Activated CD8-positive, alpha-beta T cell treated with anti-CD3 and anti-CD28 coated beads for 36 hours (primary cell): ENCODE measurements at regions not wholly inside any gene's neighbourhood (a gene's known extent, or its start where the extent isn't known, plus 50 kb on each side); places are given as distances from the start of the nearest gene placed in this dataset.

ENCODE experiments used
- ATAC-seq: fragments of 200-7000 bp; cut with Tn5 transposase; one replicate; pipeline ENCODE4 v1.10.0; 2021; ENCODE audit warnings: mild to moderate bottlenecking, moderate library complexity
- CTCF ChIA-PET: fragments of 350-600 bp; sonication (Branson Sonifier 250); formaldehyde crosslinking; loops from one replicate; lab custom pipeline; 2021; ENCODE audit warnings: antibody characterized with exemption; lab: Charles Lee
- POLR2A ChIA-PET: fragments of 350-600 bp; sonication (Branson Sonifier 250); formaldehyde crosslinking; loops from one replicate; lab custom pipeline; 2021; ENCODE audit warnings: antibody characterized with exemption; lab: Charles Lee
- DNase-seq: peaks from one replicate; pipeline ENCODE4 v3.0.0-alpha.2; 2020
- H3K27ac Mint-ChIP-seq: one replicate; pipeline ENCODE4 v1.8.0; 2021; ENCODE audit warnings: mild to moderate bottlenecking, mixed read lengths
- H3K27me3 Mint-ChIP-seq: one replicate; pipeline ENCODE4 v1.8.0; 2021; ENCODE audit warnings: mixed read lengths
- H3K36me3 Mint-ChIP-seq: one replicate; pipeline ENCODE4 v1.8.0; 2021; ENCODE audit warnings: low read depth, mixed read lengths
- H3K4me1 Mint-ChIP-seq: one replicate; pipeline ENCODE4 v1.8.0; 2021; ENCODE audit warnings: low read depth, mixed read lengths
- H3K4me3 Mint-ChIP-seq: one replicate; pipeline ENCODE4 v1.8.0; 2021; ENCODE audit warnings: mild to moderate bottlenecking, moderate library complexity, mixed read lengths
- H3K9me3 Mint-ChIP-seq: one replicate; pipeline ENCODE4 v1.8.0; 2021; ENCODE audit warnings: mixed read lengths
- intact Hi-C: fragments of 100-400 bp; cut with micrococcal nuclease; formaldehyde crosslinking; loops from one replicate; pipeline ENCODE4 v1.10.0; 2022
- TF ChIP-seq, protein P1 (sequence below): fragments of 200-600 bp; IDR thresholded peaks from one replicate; pipeline ENCODE4 v1.8.0; 2022; ENCODE audit warnings: antibody characterized with exemption, mild to moderate bottlenecking

- Mint-ChIP-seq H3K4me1 (no peaks in the 10 kb centered on the region), H3K27me3 (no peaks in the 10 kb centered on the region), H3K4me3 (no peak overlapping the region), H3K27ac (no peak overlapping the region), H3K9me3 (peaks cover 5% of the 10 kb centered on the region), H3K36me3 (no peaks in the 10 kb centered on the region)
- intact Hi-C loops: no loop called here
- DNase-seq (no peak), ATAC-seq (no peak)
- POLR2A ChIA-PET: no interaction called here
- CTCF ChIA-PET: no interaction called here
- TF ChIP-seq, protein P1, sequence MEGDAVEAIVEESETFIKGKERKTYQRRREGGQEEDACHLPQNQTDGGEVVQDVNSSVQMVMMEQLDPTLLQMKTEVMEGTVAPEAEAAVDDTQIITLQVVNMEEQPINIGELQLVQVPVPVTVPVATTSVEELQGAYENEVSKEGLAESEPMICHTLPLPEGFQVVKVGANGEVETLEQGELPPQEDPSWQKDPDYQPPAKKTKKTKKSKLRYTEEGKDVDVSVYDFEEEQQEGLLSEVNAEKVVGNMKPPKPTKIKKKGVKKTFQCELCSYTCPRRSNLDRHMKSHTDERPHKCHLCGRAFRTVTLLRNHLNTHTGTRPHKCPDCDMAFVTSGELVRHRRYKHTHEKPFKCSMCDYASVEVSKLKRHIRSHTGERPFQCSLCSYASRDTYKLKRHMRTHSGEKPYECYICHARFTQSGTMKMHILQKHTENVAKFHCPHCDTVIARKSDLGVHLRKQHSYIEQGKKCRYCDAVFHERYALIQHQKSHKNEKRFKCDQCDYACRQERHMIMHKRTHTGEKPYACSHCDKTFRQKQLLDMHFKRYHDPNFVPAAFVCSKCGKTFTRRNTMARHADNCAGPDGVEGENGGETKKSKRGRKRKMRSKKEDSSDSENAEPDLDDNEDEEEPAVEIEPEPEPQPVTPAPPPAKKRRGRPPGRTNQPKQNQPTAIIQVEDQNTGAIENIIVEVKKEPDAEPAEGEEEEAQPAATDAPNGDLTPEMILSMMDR: no peak
Observed at GRCh38 chr14:104442107-104442551, 137.4 kb upstream of the C14orf180 start.

- Mint-ChIP-seq H3K9me3 (peaks cover 5% of the 10 kb centered on the region), H3K27ac (no peak overlapping the region), H3K27me3 (peaks cover 4% of the 10 kb centered on the region), H3K4me3 (no peak overlapping the region), H3K36me3 (no peaks in the 10 kb centered on the region), H3K4me1 (no peaks in the 10 kb centered on the region)
- ChIA-PET POLR2A (no interaction called here), CTCF (no interaction called here)
- no peak for DNase-seq
- intact Hi-C loops: no loop called here
- ATAC-seq: no peak
- TF ChIP-seq, protein P1: no peak
Observed at GRCh38 chr14:104442631-104443390, 136.8 kb upstream of the C14orf180 start.

- peak; percentile 24 for ATAC-seq
- ChIA-PET CTCF (no interaction called here), POLR2A (no interaction called here)
- peaks cover 8% of the 10 kb centered on the region for H3K9me3 Mint-ChIP-seq
- TF ChIP-seq, protein P1: no peak
- H3K27me3 Mint-ChIP-seq: peaks cover 11% of the 10 kb centered on the region
- no peaks in the 10 kb centered on the region for H3K4me1 Mint-ChIP-seq
- peak overlapping the region; percentile 36 for H3K27ac Mint-ChIP-seq
- no peak overlapping the region for H3K4me3 Mint-ChIP-seq
- intact Hi-C loops: no loop called here
- no peaks in the 10 kb centered on the region for H3K36me3 Mint-ChIP-seq
- no peak for DNase-seq
Observed at GRCh38 chr14:104443391-104444158, 136.0 kb upstream of the C14orf180 start.

DNA sequence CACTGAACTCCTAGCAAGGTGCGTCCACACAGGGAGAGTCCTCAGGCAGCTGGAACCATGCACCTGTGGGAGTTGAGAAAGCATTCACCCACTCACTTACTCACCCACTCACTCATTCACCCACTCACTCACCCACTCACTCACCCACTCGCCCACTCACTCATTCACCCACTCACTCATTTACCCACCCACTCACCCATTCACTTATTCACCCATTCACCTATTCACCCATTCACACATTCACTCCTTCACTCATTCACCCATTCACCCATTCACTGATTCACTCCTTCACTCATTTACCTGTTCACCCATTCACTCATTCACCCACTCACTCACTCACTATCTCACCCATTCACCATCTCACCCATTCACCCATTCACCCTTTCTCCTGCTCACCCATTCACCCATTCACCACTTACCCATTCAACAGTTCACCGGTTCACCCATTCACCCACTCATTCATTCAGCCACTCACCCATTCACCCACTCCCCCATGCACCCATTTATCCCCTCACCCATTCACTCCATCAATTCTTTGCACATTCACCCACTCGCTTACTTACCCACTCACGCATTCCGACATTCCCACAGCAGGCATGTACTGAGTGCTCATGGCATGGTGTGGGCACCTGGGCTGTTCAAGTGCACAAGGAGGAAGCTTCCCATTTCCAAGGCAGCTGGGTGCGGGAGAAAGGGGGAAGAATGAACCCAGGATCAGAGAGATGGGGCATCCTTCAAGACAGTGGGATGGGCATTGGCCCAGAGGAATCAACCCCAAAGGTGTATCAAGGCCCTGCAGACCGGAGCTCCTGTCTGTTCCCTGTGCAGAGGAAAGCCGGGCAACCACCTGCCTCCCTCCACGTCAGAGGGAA, 135.2 kb upstream of the C14orf180 start:
- POLR2A ChIA-PET: interaction anchor here (1.1 kb wide), 1 partner anchor 19 kb away, joined by 3 read pairs; no protein-coding TSS in a partner anchor
- Mint-ChIP-seq H3K27ac (no peak overlapping the region), H3K36me3 (no peaks in the 10 kb centered on the region), H3K27me3 (peaks cover 14% of the 10 kb centered on the region), H3K9me3 (peaks cover 9% of the 10 kb centered on the region), H3K4me1 (no peaks in the 10 kb centered on the region), H3K4me3 (no peak overlapping the region)
- no peak for ATAC-seq
- TF ChIP-seq, protein P1: no peak
- intact Hi-C loops: no loop called here
- CTCF ChIA-PET: no interaction called here
- no peak for DNase-seq
